Activated CD8-positive, alpha-beta memory T cell treated with anti-CD3 and anti-CD28 coated beads, Interleukin-2, amount 10 ng/mL, durations not matched to agents 7 days and 5 days (primary cell): ENCODE measurements at regions not wholly inside any gene's neighbourhood (a gene's known extent, or its start where the extent isn't known, plus 50 kb on each side); places are given as distances from the start of the nearest gene placed in this dataset.
"Not testable (repeated sequence)": the region's sequence is repeated elsewhere in the genome, so short reads cannot be mapped to it uniquely, and the experiment has no call there.

Source experiments
- ATAC-seq: fragments of 150-1000 bp; cut with Tn5 transposase; one replicate; pipeline ENCODE4 v1.10.0; 2021; ENCODE audit warnings: moderate library complexity
- CTCF ChIA-PET: fragments of 350-600 bp; sonication (Branson Sonifier 250); formaldehyde crosslinking; loops from one replicate; lab custom pipeline; 2021; ENCODE audit warnings: antibody characterized with exemption; lab: Charles Lee
- DNase-seq: peaks from one replicate; pipeline ENCODE4 v3.0.0-alpha.2; 2020
- H3K27ac Mint-ChIP-seq: one replicate; pipeline ENCODE4 v1.8.0; 2021; ENCODE audit warnings: mild to moderate bottlenecking, mixed read lengths
- H3K27me3 Mint-ChIP-seq: one replicate; pipeline ENCODE4 v1.8.0; 2021; ENCODE audit warnings: mixed read lengths
- H3K36me3 Mint-ChIP-seq: one replicate; pipeline ENCODE4 v1.8.0; 2021; ENCODE audit warnings: mild to moderate bottlenecking, mixed read lengths
- H3K4me1 Mint-ChIP-seq: one replicate; pipeline ENCODE4 v1.8.0; 2021; ENCODE audit warnings: mixed read lengths
- H3K4me3 Mint-ChIP-seq: one replicate; pipeline ENCODE4 v1.8.0; 2021; ENCODE audit warnings: mild to moderate bottlenecking, moderate library complexity, mixed read lengths
- H3K9me3 Mint-ChIP-seq: one replicate; pipeline ENCODE4 v1.8.0; 2022; ENCODE audit warnings: low read depth, mixed read lengths

GRCh38 chr14:19052977-19053376 is 85.7 kb downstream of the POTEM start:
- DNase-seq, H3K27me3 Mint-ChIP-seq, H3K27ac Mint-ChIP-seq, H3K36me3 Mint-ChIP-seq, ATAC-seq, H3K4me1 Mint-ChIP-seq, H3K4me3 Mint-ChIP-seq, H3K9me3 Mint-ChIP-seq, CTCF ChIA-PET: not testable (repeated sequence)

- H3K4me1 Mint-ChIP-seq, DNase-seq, ATAC-seq, H3K27me3 Mint-ChIP-seq, CTCF ChIA-PET, H3K27ac Mint-ChIP-seq, H3K4me3 Mint-ChIP-seq, H3K9me3 Mint-ChIP-seq, H3K36me3 Mint-ChIP-seq: not testable (repeated sequence)
Measured at GRCh38 chr14:19053426-19054050, 86.3 kb downstream of the POTEM start.

DNA sequence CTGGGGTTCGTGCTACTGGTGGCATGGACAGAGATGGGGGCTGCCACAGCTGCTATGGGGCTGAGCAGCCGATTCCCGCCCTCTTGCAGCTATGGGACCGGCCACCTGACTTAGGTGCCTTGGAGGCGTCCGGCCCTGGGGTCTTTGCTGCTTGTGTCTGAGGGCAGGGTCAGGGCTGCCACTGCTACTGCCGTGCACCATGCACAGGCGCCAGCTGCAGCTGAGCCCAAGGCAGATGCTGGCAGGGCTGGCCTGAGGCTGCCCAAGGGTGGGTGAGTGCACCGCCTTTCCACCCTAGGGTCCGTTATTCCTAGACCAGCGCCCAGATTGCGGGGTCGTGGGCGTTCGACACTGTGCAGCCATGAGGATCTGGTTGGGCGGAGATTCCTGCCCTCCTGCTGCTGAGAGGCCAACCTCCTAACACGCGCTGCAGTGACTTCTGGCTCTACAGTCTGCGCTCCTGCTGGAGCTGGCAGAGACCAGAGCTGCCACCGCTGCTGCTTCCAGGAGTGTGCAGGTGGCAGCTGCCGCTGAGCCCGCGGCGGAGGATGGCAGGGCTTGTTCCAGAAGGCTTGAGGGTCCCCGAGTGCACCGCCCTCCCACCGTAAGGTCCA is 87.0 kb downstream of the POTEM start:
- DNase-seq, H3K27me3 Mint-ChIP-seq, H3K4me3 Mint-ChIP-seq, H3K36me3 Mint-ChIP-seq, ATAC-seq, H3K4me1 Mint-ChIP-seq, CTCF ChIA-PET, H3K9me3 Mint-ChIP-seq, H3K27ac Mint-ChIP-seq: not testable (repeated sequence)

DNA sequence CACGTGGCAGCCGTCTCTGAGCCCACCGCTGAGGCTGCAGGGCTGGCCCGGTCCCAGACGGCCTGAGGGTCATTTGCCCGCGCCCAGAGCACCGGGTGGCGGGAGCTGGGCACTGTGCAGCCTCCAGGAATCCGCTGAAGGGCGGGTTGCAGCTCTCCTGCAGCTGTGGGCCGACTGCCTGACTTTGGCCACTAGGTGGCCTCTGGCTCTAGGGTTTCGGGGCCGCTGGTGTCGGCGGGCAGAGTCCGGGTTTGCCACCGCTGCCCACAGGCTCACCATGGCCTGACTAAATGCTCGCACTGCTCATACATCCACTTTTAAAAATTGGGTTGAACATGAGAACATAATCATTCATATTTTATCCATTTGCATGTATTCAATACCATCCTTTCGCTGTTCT is 87.7 kb downstream of the POTEM start:
- H3K27me3 Mint-ChIP-seq, H3K9me3 Mint-ChIP-seq, ATAC-seq, H3K4me3 Mint-ChIP-seq, DNase-seq, H3K36me3 Mint-ChIP-seq, H3K4me1 Mint-ChIP-seq, H3K27ac Mint-ChIP-seq, CTCF ChIA-PET: not testable (repeated sequence)

DNA sequence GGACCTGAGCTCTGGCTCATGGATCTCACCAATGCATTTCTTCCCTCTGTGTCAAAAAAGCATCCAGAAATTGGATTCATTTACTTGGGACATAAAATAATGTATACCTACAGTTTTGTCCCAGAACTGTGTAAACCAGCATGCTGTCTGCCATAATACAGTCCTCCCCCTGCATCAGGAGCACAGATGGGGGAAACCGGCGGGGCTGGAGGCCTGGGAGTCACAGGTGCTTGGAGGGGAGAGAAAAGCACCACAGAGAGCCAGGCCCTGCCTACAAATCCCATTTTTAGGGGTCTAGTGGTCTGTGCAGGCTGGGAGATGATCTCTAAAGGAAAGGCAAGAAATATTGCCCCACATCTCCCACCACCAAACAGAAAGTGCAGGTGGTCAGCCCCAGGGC is 91.8 kb downstream of the POTEM start:
- H3K27me3 Mint-ChIP-seq, DNase-seq, H3K9me3 Mint-ChIP-seq, CTCF ChIA-PET, H3K27ac Mint-ChIP-seq, H3K36me3 Mint-ChIP-seq, ATAC-seq, H3K4me3 Mint-ChIP-seq, H3K4me1 Mint-ChIP-seq: not testable (repeated sequence)

DNA sequence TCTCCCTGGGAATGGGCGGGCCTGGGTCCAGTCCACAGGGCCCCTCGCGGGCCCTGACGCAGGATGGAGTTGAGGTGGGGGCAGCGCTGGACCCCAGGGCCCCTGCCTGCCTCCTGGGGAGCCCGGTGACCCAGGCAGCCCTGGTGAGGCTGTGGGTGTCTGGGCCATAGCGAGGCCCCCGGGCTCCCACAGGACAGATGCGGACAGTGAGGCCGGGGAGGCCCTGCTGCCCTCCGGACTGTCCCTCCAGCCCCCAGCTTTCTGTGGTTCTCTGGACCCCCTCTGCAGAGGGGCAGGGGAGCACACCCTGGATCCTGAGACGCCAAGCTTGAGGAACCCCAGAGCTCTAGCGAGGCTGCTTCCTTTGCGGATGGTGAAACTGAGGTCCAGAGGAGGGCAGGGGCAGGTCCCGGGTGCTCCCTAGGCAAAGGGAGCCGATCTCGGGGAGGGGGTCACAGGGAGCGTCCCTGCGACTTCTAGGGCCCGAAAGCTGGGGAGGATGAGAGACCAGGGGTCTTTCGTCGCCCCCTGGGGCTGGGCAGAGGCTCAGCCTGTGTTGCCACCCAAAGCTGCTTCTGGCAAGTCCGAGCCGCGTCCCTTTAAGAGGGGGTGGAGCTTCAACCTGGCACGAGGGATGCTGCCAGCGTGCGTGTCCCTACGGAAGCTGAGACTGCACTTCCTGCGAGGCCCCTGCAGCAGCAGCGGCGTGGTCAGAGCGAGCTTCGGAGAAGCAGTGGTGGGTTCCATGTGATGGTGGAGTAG is 94.6 kb downstream of the POTEM start:
- H3K36me3 Mint-ChIP-seq, H3K4me3 Mint-ChIP-seq, H3K9me3 Mint-ChIP-seq, DNase-seq, H3K27me3 Mint-ChIP-seq, H3K4me1 Mint-ChIP-seq, H3K27ac Mint-ChIP-seq, ATAC-seq, CTCF ChIA-PET: not testable (repeated sequence)

GRCh38 chr14:19068957-19069356 is 101.7 kb downstream of the POTEM start:
- not testable (repeated sequence) for ATAC-seq, H3K4me3 Mint-ChIP-seq

GRCh38 chr14:19072518-19072917 is 105.3 kb downstream of the POTEM start:
- H3K9me3 Mint-ChIP-seq, CTCF ChIA-PET: not testable (repeated sequence)

More at GRCh38 chr14:19068957-19069356, 101.7 kb downstream of the POTEM start:
- DNase-seq, H3K4me1 Mint-ChIP-seq, H3K27me3 Mint-ChIP-seq, H3K9me3 Mint-ChIP-seq, CTCF ChIA-PET, H3K36me3 Mint-ChIP-seq, H3K27ac Mint-ChIP-seq: not testable (repeated sequence)

GRCh38 chr14:19088632-19089031 is 121.4 kb downstream of the POTEM start:
- H3K27ac Mint-ChIP-seq, H3K27me3 Mint-ChIP-seq, H3K4me3 Mint-ChIP-seq, ATAC-seq, DNase-seq, CTCF ChIA-PET, H3K4me1 Mint-ChIP-seq, H3K36me3 Mint-ChIP-seq, H3K9me3 Mint-ChIP-seq: not testable (repeated sequence)

More at GRCh38 chr14:19072518-19072917, 105.3 kb downstream of the POTEM start:
- H3K27ac Mint-ChIP-seq, DNase-seq, H3K4me1 Mint-ChIP-seq, H3K36me3 Mint-ChIP-seq, H3K27me3 Mint-ChIP-seq, ATAC-seq, H3K4me3 Mint-ChIP-seq: not testable (repeated sequence)

DNA sequence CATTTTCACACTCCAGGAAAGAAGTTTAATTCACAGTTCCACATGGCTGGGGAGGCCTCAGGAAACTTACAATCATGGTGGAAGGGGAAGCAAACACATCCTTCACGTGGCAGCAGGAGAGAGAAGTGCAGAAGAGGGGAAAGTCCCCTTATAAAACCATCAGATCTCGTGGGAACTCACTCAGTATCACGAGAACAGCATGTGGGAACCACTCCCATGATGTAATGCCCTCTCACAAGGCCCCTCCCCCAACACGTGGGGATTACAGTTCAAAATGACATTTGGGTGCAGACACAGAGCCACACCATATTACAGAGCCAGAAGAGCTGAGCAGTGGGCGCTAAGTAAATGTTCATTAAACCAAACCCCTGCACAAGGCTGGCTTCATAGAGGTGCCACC is 126.0 kb downstream of the POTEM start:
- H3K27me3 Mint-ChIP-seq, H3K36me3 Mint-ChIP-seq, H3K4me1 Mint-ChIP-seq, H3K4me3 Mint-ChIP-seq, CTCF ChIA-PET, DNase-seq, H3K9me3 Mint-ChIP-seq, H3K27ac Mint-ChIP-seq, ATAC-seq: not testable (repeated sequence)

- H3K9me3 Mint-ChIP-seq, H3K4me1 Mint-ChIP-seq, H3K36me3 Mint-ChIP-seq, H3K27me3 Mint-ChIP-seq, H3K4me3 Mint-ChIP-seq, H3K27ac Mint-ChIP-seq, CTCF ChIA-PET, ATAC-seq, DNase-seq: not testable (repeated sequence)
Measured at GRCh38 chr14:19094731-19095130, 127.5 kb downstream of the POTEM start.

DNA sequence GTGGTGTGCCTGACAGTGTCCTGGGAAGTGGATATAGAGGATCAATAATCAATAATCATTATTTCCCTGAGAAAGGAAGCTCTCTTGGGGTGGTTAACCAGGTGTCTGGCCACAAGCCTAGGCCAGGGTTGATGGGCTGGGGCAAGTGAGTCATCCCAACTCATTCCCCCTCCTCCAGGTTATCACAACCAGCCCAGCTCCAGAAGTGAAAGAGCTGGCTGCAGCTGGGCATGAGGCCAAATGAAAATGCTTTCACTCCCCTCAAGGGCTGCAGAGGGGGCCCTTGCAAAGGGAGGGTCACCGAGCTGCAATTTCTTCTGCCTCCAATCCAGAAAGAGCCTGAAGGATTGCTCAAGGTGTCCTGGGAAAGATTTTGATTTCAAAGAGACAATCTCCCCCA is 127.9 kb downstream of the POTEM start:
- H3K4me1 Mint-ChIP-seq, H3K27me3 Mint-ChIP-seq, H3K9me3 Mint-ChIP-seq, H3K4me3 Mint-ChIP-seq, ATAC-seq, DNase-seq, H3K27ac Mint-ChIP-seq, H3K36me3 Mint-ChIP-seq, CTCF ChIA-PET: not testable (repeated sequence)

DNA sequence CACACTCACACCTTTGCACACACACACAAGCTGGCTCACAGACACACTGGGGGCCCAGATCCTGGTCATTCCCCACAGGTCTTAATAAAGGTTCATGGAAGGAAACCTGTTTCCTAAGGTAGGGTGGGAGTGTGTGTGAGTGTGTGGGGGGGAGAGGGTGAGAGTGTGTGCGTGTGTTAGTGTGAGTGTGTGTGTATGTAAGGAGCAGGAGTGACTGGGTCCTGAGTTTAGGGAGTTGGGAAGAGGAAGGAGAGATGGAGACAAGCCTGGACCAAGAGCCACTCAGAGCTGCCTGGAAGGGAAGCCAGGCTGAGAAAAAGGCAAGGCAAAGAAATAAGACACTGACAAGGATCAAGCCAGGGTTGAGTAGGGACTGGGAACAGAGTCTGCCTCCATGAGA is 129.2 kb downstream of the POTEM start:
- DNase-seq, H3K4me3 Mint-ChIP-seq, ATAC-seq, H3K27me3 Mint-ChIP-seq, H3K36me3 Mint-ChIP-seq, H3K4me1 Mint-ChIP-seq, H3K27ac Mint-ChIP-seq, CTCF ChIA-PET, H3K9me3 Mint-ChIP-seq: not testable (repeated sequence)

GRCh38 chr14:19096876-19097275 is 129.6 kb downstream of the POTEM start:
- H3K4me1 Mint-ChIP-seq, CTCF ChIA-PET, H3K4me3 Mint-ChIP-seq, DNase-seq, ATAC-seq, H3K36me3 Mint-ChIP-seq, H3K27ac Mint-ChIP-seq, H3K9me3 Mint-ChIP-seq, H3K27me3 Mint-ChIP-seq: not testable (repeated sequence)
